OCI-LY3 (cell line): ENCODE measurements at regions not wholly inside any gene's neighbourhood (a gene's known extent, or its start where the extent isn't known, plus 50 kb on each side); places are given as distances from the start of the nearest gene placed in this dataset.

Experiments used
- EZH2phosphoT487 ChIP-seq: fragments of 200-600 bp; shearing (Covaris generic); IDR thresholded peaks from 2 replicates; pipeline ENCODE4 v1.6.1; 2018; ENCODE audit warnings: antibody characterized with exemption, mixed run types, low read depth
- TF ChIP-seq, protein P1 (sequence below): fragments of 200-600, 300-600 bp; sonication (generic); IDR thresholded peaks from 2 replicates; pipeline ENCODE4 v1.5.1; 2014; ENCODE audit warnings: antibody characterized with exemption, low read length, low read depth

GRCh38 chr18:8461544-8461943 is 147.7 kb upstream of the RAB12 start:
- TF ChIP-seq EZH2phosphoT487: no peak
- TF ChIP-seq, protein P1, sequence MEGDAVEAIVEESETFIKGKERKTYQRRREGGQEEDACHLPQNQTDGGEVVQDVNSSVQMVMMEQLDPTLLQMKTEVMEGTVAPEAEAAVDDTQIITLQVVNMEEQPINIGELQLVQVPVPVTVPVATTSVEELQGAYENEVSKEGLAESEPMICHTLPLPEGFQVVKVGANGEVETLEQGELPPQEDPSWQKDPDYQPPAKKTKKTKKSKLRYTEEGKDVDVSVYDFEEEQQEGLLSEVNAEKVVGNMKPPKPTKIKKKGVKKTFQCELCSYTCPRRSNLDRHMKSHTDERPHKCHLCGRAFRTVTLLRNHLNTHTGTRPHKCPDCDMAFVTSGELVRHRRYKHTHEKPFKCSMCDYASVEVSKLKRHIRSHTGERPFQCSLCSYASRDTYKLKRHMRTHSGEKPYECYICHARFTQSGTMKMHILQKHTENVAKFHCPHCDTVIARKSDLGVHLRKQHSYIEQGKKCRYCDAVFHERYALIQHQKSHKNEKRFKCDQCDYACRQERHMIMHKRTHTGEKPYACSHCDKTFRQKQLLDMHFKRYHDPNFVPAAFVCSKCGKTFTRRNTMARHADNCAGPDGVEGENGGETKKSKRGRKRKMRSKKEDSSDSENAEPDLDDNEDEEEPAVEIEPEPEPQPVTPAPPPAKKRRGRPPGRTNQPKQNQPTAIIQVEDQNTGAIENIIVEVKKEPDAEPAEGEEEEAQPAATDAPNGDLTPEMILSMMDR: no peak
